GM18867 (cell line): ENCODE measurements at regions not wholly inside any gene's neighbourhood (a gene's known extent, or its start where the extent isn't known, plus 50 kb on each side); places are given as distances from the start of the nearest gene placed in this dataset.

Experiments
- ATAC-seq: cut with Tn5 transposase; IDR thresholded peaks from one replicate; pipeline ENCODE4 v1.9.1; 2021; ENCODE audit warnings: mild to moderate bottlenecking, moderate library complexity; ENCODE audit not compliant: unreplicated experiment

GRCh38 chr2:16150456-16151280, 210.3 kb downstream of the MYCN start:
- ATAC-seq, result no peak

- ATAC-seq, result no peak
These were observed 209.2 kb downstream of the MYCN start for GRCh38 chr2:16149349-16150243.

DNA sequence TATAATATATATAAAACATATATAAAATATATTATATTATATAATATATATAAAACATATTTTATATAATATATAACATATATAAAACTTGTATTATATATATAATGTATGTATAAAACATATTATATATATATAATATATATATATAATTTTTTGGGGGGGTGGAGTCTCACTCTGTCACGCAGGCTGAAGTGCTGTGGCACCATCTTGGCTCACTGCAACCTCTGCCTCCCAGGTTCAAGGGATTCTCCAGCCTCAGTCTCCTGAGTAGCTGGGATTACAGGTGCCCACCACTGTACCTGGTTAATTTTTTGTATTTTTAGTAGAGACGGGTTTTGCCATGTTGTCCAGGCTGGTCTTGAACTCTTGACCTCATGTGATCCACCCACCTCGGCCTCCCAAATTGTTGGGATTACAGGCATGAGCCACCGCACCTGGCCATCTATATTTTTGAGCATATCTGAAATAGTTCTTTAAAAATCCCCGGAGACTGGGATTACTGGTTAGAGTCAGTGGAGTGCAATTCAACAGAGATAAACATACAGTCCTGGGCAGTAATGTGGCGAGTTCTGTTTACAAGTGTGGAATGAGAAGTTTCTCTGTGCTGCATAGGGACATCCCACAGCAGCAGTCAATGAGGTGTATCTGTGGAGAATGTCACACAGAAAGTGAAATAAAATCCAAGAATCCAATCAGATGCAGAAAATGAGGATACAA, 208.4 kb downstream of the MYCN start:
- ATAC-seq, result no peak

- ATAC-seq, result no peak
These were observed 202.3 kb downstream of the MYCN start for GRCh38 chr2:16142383-16143361.

DNA sequence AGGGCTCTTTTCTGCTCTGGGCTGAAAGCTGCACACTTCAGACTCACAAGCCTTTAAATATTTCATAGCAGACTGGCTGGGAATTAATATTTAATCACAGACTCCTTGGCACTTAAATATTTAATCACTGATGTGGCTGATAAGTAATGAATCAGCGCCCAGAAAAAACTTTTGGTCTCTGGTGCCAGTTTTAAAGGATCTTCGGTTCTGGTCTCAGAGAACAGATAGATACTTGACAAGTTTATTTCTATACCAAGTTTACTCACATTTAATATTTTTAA, 201.2 kb downstream of the MYCN start:
- no peak for ATAC-seq

GRCh38 chr2:16140771-16141640, 200.7 kb downstream of the MYCN start:
- no peak for ATAC-seq

DNA sequence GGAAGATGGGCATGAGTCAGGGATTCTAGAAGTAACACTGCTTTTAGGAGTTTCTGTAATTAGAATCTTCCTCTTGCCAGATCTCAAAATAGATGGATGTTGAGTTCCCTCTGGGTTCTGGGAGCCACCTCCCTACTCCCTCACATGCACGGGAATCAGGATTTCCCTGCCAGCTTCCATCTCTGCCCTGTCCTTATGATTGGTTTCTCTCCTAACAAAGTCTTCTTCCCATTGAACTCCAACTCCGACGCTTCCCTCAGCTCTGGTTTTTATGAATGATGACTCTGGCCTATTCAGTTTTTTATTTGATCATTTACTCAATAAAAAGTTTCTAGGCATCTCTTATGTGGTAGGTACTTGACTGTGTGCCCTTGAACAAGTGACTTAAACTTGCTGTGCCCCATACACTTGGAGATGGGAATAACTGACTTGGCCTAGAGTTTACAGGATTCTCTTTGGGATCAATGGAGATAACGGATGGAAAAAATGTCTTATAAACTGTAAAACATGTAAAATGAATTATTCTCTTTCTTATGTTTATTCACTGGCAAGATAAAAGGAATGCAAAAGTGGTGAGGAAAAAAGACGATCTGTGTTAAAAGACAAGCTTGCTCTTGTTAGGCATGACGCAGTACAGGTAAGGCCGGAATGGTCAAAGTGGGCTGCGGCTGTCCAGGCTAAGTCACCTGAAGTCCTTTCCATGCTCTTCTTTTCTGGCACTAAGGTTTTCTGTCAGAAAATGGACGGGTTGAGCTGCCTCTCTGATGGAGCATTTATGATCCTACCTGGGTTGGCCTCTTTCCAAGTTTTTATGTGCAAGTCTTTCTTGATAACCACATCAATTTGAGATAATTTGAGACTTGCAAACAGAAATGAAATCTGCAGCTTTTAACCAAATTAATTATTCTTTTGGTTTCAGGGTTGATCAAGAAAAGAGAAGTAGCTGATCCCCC, 199.6 kb downstream of the MYCN start:
- ATAC-seq, result no peak

DNA sequence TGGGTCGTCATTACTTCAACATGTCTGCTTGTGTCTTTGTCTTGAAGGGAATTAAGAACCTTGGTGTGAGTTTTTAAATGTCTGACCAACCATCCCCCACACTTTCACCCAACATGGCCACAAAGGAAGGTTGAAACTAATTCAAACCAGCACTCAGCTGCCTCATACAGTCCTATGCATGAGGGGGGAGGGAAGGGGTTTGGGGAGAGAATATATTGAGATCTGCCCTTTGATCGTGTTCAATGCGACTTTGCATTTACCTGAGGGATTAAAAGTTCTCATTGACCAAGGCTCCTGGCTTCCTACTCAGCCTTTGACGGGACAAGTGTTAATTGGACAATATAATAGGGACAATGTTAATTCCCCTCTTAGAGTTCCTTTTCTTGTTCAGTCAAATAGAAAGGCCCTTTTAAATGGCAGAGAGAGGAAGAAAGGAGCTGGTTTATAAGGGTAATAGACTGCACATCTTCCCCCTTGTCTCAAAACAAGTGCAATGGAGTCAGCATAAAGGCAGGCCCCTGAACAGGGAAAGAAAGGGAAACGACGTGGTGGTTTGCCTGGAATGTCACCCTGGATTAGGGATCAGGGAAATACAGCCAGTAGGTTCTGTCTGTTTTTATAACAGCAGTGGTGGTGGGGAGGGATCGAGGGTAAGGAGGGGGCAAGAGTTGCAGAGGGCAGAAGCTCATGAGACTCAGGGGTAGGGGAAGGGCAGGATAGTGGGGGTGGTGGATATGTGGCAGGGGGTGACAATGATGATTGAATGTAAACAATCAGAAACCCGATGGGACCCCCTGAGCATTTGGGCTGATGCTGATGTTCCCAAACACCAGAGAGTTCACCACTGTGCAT, 198.7 kb downstream of the MYCN start:
- no peak for ATAC-seq

- ATAC-seq, result no peak
These were observed 196.9 kb downstream of the MYCN start for GRCh38 chr2:16137080-16137755.

DNA sequence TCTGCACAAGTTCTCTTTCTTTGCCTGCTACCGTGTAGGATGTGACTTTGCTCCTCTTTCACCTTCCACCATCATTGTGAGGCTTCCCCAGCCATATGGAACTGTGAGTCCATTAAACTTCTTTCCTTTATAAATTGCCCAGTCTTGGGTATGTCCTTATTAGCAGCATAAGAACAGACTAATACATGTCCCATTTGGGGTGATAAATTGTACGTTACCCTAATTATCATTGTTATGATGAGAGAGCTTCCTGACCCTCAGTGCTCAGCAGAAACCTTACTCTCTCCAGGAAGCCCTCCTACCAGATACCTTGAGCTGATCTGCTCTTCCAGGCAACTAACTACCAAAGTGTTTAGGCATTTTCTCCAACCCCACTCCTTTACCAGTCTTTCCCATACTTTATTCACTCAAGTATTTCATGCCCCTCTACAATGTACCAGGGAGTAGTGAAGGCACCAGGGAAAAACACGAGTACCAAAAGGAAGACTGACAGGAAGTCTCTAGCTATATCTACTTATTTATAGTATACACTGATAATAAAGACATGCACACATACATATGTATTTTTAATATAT, 196.2 kb downstream of the MYCN start:
- ATAC-seq, result no peak

GRCh38 chr2:16135913-16136310, 195.6 kb downstream of the MYCN start:
- ATAC-seq, result no peak

DNA sequence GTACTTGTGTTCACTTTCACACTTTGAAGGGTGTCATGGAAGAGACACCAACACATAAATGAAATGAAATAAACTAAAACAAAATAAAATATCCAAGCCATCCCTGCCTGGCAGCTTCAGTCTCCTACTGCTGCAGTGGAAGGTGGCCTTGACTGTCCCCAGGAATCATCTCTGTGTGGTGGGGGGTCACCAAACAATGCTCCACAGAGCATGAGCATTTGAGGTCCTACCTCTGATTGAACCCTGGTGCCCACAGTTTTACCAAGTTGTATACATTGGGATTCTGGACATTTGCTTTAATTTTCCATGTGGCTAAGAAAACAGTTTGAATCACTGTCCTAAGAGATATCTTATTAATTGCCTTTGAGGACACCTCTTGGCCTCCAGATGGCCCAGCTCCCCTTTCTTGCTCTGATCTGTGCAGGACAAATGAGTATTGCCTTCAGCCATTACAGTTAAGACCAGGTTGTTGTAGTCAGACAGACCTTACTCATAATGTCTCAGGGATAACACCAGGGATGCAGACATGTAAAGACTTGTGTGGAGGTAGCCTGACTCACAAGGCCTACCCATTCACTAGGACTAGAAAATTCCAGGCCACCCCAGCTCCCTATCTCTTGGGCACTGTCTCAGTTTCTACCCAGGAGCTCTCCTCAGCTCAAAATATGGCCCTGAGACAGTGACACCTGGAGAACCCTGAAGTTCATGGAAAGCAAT, 195.0 kb downstream of the MYCN start:
- no peak for ATAC-seq

GRCh38 chr2:16134436-16135165, 194.3 kb downstream of the MYCN start:
- ATAC-seq, result no peak

GRCh38 chr2:16130906-16131400, 190.6 kb downstream of the MYCN start:
- ATAC-seq, result no peak

DNA sequence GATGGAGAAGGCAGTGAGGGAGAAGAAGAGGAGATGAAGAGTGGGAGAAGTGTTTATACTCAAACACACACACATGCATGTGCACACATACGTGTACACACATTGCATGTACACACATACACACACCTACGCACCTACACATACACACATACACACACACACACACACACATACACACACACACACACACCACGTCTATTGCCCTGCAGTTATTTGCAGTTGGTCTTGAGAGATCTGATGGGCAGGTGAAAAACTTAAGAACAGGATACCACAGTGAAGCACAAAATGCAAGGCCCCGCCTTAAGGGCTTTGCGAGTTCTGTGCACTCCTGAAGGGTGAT, 190.2 kb downstream of the MYCN start:
- ATAC-seq, result no peak
